Muscle of leg (tissue), 3 donors: ENCODE measurements at regions not wholly inside any gene's neighbourhood (a gene's known extent, or its start where the extent isn't known, plus 50 kb on each side); places are given as distances from the start of the nearest gene placed in this dataset.

Experiments
- DNase-seq: peaks from one replicate; pipeline ENCODE4 v3.0.0; 2013
- H3K27ac ChIP-seq: one replicate; pipeline ENCODE4 v1.5.1; 2013; ENCODE audit warnings: mild to moderate bottlenecking, low read length, control low read depth
- H3K27me3 ChIP-seq: one replicate; pipeline ENCODE4 v1.6.1; 2013; ENCODE audit warnings: low read length; ENCODE audit not compliant: control insufficient read depth, insufficient read depth
- H3K36me3 ChIP-seq: one replicate; pipeline ENCODE4 v1.6.1; 2013; ENCODE audit warnings: low read length; ENCODE audit not compliant: control insufficient read depth, insufficient read depth
- H3K4me1 ChIP-seq: one replicate; pipeline ENCODE4 v1.6.1; 2013; ENCODE audit warnings: low read length; ENCODE audit not compliant: control insufficient read depth, insufficient read depth
- H3K4me3 ChIP-seq: one replicate; pipeline ENCODE4 v1.5.1; 2013; ENCODE audit warnings: low read length, control low read depth
- H3K9me3 ChIP-seq: replicated peaks from 2 replicates; pipeline ENCODE4 v1.6.1; 2013; ENCODE audit warnings: low read depth, low read length; ENCODE audit not compliant: control insufficient read depth
- WGBS: methylation state at CpG from one replicate; pipeline ENCODE4 v1.1.5; 2013; ENCODE audit warnings: missing lambda C conversion rate; ENCODE audit not compliant: insufficient coverage; 5-methylcytosine and 5-hydroxymethylcytosine counted together

- H3K27me3 ChIP-seq: no peaks in the 10 kb centered on the region
- H3K4me3 ChIP-seq: no peak overlapping the region
- H3K9me3 ChIP-seq: no peaks in the 10 kb centered on the region
- DNase-seq: no peak
- H3K4me1 ChIP-seq: peaks cover 19% of the 10 kb centered on the region
- 63% methylated on average over 5 of the region's 8 CpGs for WGBS
- no peak overlapping the region for H3K27ac ChIP-seq
- no peaks in the 10 kb centered on the region for H3K36me3 ChIP-seq
Measured at GRCh38 chr11:97202613-97203292, 812.9 kb downstream of the JRKL start.

GRCh38 chr11:97218011-97218410, 828.2 kb downstream of the JRKL start:
- no peaks in the 10 kb centered on the region for H3K36me3 ChIP-seq
- peak; percentile 77 for DNase-seq
- H3K27ac ChIP-seq: no peak overlapping the region
- no peaks in the 10 kb centered on the region for H3K27me3 ChIP-seq
- no peaks in the 10 kb centered on the region for H3K9me3 ChIP-seq
- H3K4me1 ChIP-seq: no peaks in the 10 kb centered on the region
- H3K4me3 ChIP-seq: no peak overlapping the region
- WGBS: no CpG with 5 or more reads among the region's 3 CpGs

- WGBS: 80% methylated on average over 1 of the region's 3 CpGs
- H3K4me1 ChIP-seq: no peaks in the 10 kb centered on the region
- H3K27ac ChIP-seq: no peak overlapping the region
- H3K36me3 ChIP-seq: no peaks in the 10 kb centered on the region
- H3K27me3 ChIP-seq: no peaks in the 10 kb centered on the region
- no peaks in the 10 kb centered on the region for H3K9me3 ChIP-seq
- no peak for DNase-seq
- no peak overlapping the region for H3K4me3 ChIP-seq
Measured at GRCh38 chr11:97223647-97224046, 833.8 kb downstream of the JRKL start.

GRCh38 chr11:97224396-97224795, 834.6 kb downstream of the JRKL start:
- no peak overlapping the region for H3K27ac ChIP-seq
- no peak overlapping the region for H3K4me3 ChIP-seq
- H3K27me3 ChIP-seq: no peaks in the 10 kb centered on the region
- 33% methylated on average over 1 of the region's 4 CpGs for WGBS
- no peak for DNase-seq
- H3K36me3 ChIP-seq: no peaks in the 10 kb centered on the region
- H3K4me1 ChIP-seq: no peaks in the 10 kb centered on the region
- H3K9me3 ChIP-seq: no peaks in the 10 kb centered on the region

- WGBS: 40% methylated on average over 1 of the region's 5 CpGs
- peak; percentile 62 for DNase-seq
Measured at GRCh38 chr11:97225794-97226193, 836.0 kb downstream of the JRKL start.

GRCh38 chr11:97229936-97230335, 840.1 kb downstream of the JRKL start:
- Histone ChIP-seq H3K9me3 (no peaks in the 10 kb centered on the region), H3K4me3 (no peak overlapping the region), H3K4me1 (no peaks in the 10 kb centered on the region), H3K36me3 (no peaks in the 10 kb centered on the region), H3K27ac (no peak overlapping the region), H3K27me3 (no peaks in the 10 kb centered on the region)
- WGBS: 73% methylated on average over 2 of the region's 3 CpGs
- no peak for DNase-seq

More at GRCh38 chr11:97225794-97226193, 836.0 kb downstream of the JRKL start:
- H3K4me3 ChIP-seq: no peak overlapping the region
- H3K4me1 ChIP-seq: no peaks in the 10 kb centered on the region
- H3K27me3 ChIP-seq: no peaks in the 10 kb centered on the region
- no peaks in the 10 kb centered on the region for H3K36me3 ChIP-seq
- no peaks in the 10 kb centered on the region for H3K9me3 ChIP-seq
- H3K27ac ChIP-seq: peak overlapping the region; percentile 60

- no peaks in the 10 kb centered on the region for H3K4me1 ChIP-seq
- H3K9me3 ChIP-seq: no peaks in the 10 kb centered on the region
- DNase-seq: peak; percentile 84
- peak overlapping the region; percentile 29 for H3K27ac ChIP-seq
- H3K4me3 ChIP-seq: no peak overlapping the region
- H3K27me3 ChIP-seq: no peaks in the 10 kb centered on the region
- no peaks in the 10 kb centered on the region for H3K36me3 ChIP-seq
Measured at GRCh38 chr11:97231231-97231630, 841.4 kb downstream of the JRKL start.

GRCh38 chr11:97234016-97234415, 844.2 kb downstream of the JRKL start:
- H3K4me1 ChIP-seq: no peaks in the 10 kb centered on the region
- H3K27ac ChIP-seq: no peak overlapping the region
- no peaks in the 10 kb centered on the region for H3K27me3 ChIP-seq
- no peak overlapping the region for H3K4me3 ChIP-seq
- no peaks in the 10 kb centered on the region for H3K9me3 ChIP-seq
- DNase-seq: no peak
- WGBS: no CpG with 5 or more reads among the region's 3 CpGs
- H3K36me3 ChIP-seq: no peaks in the 10 kb centered on the region

- no peak for DNase-seq
- H3K36me3 ChIP-seq: no peaks in the 10 kb centered on the region
- no peaks in the 10 kb centered on the region for H3K9me3 ChIP-seq
- H3K4me1 ChIP-seq: no peaks in the 10 kb centered on the region
- H3K27ac ChIP-seq: no peak overlapping the region
- H3K4me3 ChIP-seq: no peak overlapping the region
- WGBS: no CpG with 5 or more reads among the region's 2 CpGs
- no peaks in the 10 kb centered on the region for H3K27me3 ChIP-seq
Measured at GRCh38 chr11:97237151-97237550, 847.3 kb downstream of the JRKL start.

GRCh38 chr11:97247601-97248000, 857.8 kb downstream of the JRKL start:
- Histone ChIP-seq H3K27ac (no peak overlapping the region), H3K4me3 (no peak overlapping the region), H3K36me3 (no peaks in the 10 kb centered on the region), H3K9me3 (peaks cover 5% of the 10 kb centered on the region), H3K4me1 (no peaks in the 10 kb centered on the region), H3K27me3 (no peaks in the 10 kb centered on the region)
- DNase-seq: no peak
- WGBS: 90% methylated on average over 2 of the region's 3 CpGs

GRCh38 chr11:97254790-97255189, 865.0 kb downstream of the JRKL start:
- H3K9me3 ChIP-seq: no peaks in the 10 kb centered on the region
- H3K27ac ChIP-seq: no peak overlapping the region
- peak; percentile 22 for DNase-seq
- no peaks in the 10 kb centered on the region for H3K4me1 ChIP-seq
- H3K27me3 ChIP-seq: no peaks in the 10 kb centered on the region
- WGBS: no CpG with 5 or more reads among the region's 1 CpG
- H3K4me3 ChIP-seq: no peak overlapping the region
- no peaks in the 10 kb centered on the region for H3K36me3 ChIP-seq
